ENCODE measurements at regions not wholly inside any gene's neighbourhood (a gene's known extent, or its start where the extent isn't known, plus 50 kb on each side); places are given as distances from the start of the nearest gene placed in this dataset.

DNA sequence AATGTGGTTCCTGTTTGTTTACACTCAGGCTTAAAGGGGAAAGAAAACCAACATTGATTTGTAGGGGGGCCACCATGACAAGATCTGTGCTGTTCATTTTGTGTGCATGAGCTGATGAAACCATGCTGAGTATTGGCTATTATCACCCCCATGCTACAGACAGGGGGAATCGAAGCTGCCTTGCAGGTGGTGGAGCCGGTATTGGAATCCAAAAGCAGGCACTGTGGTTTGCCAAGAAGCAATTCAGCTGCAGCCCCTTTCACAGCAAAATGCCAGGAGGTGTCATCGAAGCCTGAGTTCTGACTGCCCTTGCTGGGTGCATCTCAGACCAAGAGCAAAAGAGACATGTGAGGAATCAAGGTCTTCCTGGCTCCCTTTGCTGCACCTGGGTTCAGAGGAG is 221.9 kb downstream of the UXS1 start:
- H3K4me1 ChIP-seq (ENCODE audit: control insufficient read depth, insufficient read depth, low read length): peaks cover 9% of the 10 kb centered on the region
- no peak overlapping the region for H3K4me3 ChIP-seq (ENCODE audit: low read length)
- DNase-seq: no peak
- no peaks in the 10 kb centered on the region for H3K27me3 ChIP-seq (ENCODE audit: control insufficient read depth, insufficient read depth, low read length)
- H3K9me3 ChIP-seq (ENCODE audit: control insufficient read depth, low read depth, low read length): peaks cover 12% of the 10 kb centered on the region
- WGBS (ENCODE audit: insufficient coverage, low lambda C conversion rate): no CpG with 5 or more reads among the region's 3 CpGs
- no peak overlapping the region for H3K27ac ChIP-seq (ENCODE audit: low read length)
- H3K36me3 ChIP-seq (ENCODE audit: control insufficient read depth, insufficient read depth, low read length): no peaks in the 10 kb centered on the region

GRCh38 chr2:105969552-105969951 is 224.5 kb downstream of the UXS1 start:
- peaks cover 9% of the 10 kb centered on the region for H3K4me1 ChIP-seq (ENCODE audit: control insufficient read depth, insufficient read depth, low read length)
- DNase-seq: peak in 1 of 2 donors; percentile 11
- H3K27me3 ChIP-seq (ENCODE audit: control insufficient read depth, insufficient read depth, low read length): no peaks in the 10 kb centered on the region
- H3K9me3 ChIP-seq (ENCODE audit: control insufficient read depth, low read depth, low read length): peaks cover 4% of the 10 kb centered on the region
- H3K4me3 ChIP-seq (ENCODE audit: low read length): no peak overlapping the region
- no CpG with 5 or more reads among the region's 7 CpGs for WGBS (ENCODE audit: insufficient coverage, low lambda C conversion rate)
- H3K27ac ChIP-seq (ENCODE audit: low read length): no peak overlapping the region
- no peaks in the 10 kb centered on the region for H3K36me3 ChIP-seq (ENCODE audit: control insufficient read depth, insufficient read depth, low read length)

- DNase-seq: no peak
- 100% methylated on average over 1 of the region's 6 CpGs for WGBS (ENCODE audit: insufficient coverage, low lambda C conversion rate)
- Histone ChIP-seq H3K27ac (ENCODE audit: low read length) (no peak overlapping the region), H3K4me3 (ENCODE audit: low read length) (no peak overlapping the region), H3K9me3 (ENCODE audit: control insufficient read depth, low read depth, low read length) (no peaks in the 10 kb centered on the region), H3K27me3 (ENCODE audit: control insufficient read depth, insufficient read depth, low read length) (no peaks in the 10 kb centered on the region), H3K4me1 (ENCODE audit: control insufficient read depth, insufficient read depth, low read length) (no peaks in the 10 kb centered on the region), H3K36me3 (ENCODE audit: control insufficient read depth, insufficient read depth, low read length) (no peaks in the 10 kb centered on the region)
These were observed 217.5 kb downstream of the NCK2 start for GRCh38 chr2:105962221-105962620.

DNA sequence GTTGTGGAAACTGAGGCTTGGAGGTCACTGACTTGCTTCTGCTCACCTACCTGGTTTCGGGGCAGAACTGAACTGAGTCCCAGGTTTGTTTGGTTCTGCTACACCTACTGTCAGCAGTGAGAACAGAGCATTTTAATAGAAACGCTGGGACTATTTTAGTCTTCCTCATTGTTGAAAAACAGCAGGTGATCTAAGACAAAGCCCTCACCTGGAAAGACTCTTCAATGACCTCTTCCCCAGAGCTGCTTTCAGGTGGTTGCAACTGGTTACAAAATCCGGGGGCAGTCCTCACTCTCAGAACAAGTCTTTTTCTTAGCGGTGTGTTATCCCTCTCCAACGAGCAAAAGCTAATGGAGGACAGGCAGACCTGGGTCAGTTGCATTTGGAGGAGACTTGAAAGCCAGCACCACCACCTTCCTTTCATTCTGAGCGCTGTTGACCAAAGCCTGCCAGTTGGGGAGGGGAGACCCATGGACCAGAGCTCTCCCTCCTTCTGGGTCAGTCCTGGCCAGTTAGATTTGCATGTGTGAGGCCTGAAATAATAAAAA is 217.0 kb downstream of the NCK2 start:
- Histone ChIP-seq H3K27ac (ENCODE audit: low read length) (no peak overlapping the region), H3K9me3 (ENCODE audit: control insufficient read depth, low read depth, low read length) (no peaks in the 10 kb centered on the region), H3K4me1 (ENCODE audit: control insufficient read depth, insufficient read depth, low read length) (no peaks in the 10 kb centered on the region), H3K4me3 (ENCODE audit: low read length) (no peak overlapping the region), H3K27me3 (ENCODE audit: control insufficient read depth, insufficient read depth, low read length) (no peaks in the 10 kb centered on the region), H3K36me3 (ENCODE audit: control insufficient read depth, insufficient read depth, low read length) (no peaks in the 10 kb centered on the region)
- 100% methylated on average over 1 of the region's 6 CpGs for WGBS (ENCODE audit: insufficient coverage, low lambda C conversion rate)
- no peak for DNase-seq

GRCh38 chr2:105959357-105959756 is 214.6 kb downstream of the NCK2 start:
- Histone ChIP-seq H3K36me3 (ENCODE audit: control insufficient read depth, insufficient read depth, low read length) (no peaks in the 10 kb centered on the region), H3K4me3 (ENCODE audit: low read length) (no peak overlapping the region)
- WGBS (ENCODE audit: insufficient coverage, low lambda C conversion rate): 57% methylated on average over 1 of the region's 4 CpGs

GRCh38 chr2:105954891-105955290 is 210.2 kb downstream of the NCK2 start:
- no peak for DNase-seq
- H3K27ac ChIP-seq (ENCODE audit: low read length): no peak overlapping the region
- H3K27me3 ChIP-seq (ENCODE audit: control insufficient read depth, insufficient read depth, low read length): no peaks in the 10 kb centered on the region
- no peaks in the 10 kb centered on the region for H3K36me3 ChIP-seq (ENCODE audit: control insufficient read depth, insufficient read depth, low read length)
- no peaks in the 10 kb centered on the region for H3K9me3 ChIP-seq (ENCODE audit: control insufficient read depth, low read depth, low read length)
- H3K4me3 ChIP-seq (ENCODE audit: low read length): no peak overlapping the region
- no CpG with 5 or more reads among the region's 3 CpGs for WGBS (ENCODE audit: insufficient coverage, low lambda C conversion rate)
- H3K4me1 ChIP-seq (ENCODE audit: control insufficient read depth, insufficient read depth, low read length): no peaks in the 10 kb centered on the region

More at GRCh38 chr2:105959357-105959756, 214.6 kb downstream of the NCK2 start:
- Histone ChIP-seq H3K27ac (ENCODE audit: low read length) (no peak overlapping the region), H3K9me3 (ENCODE audit: control insufficient read depth, low read depth, low read length) (no peaks in the 10 kb centered on the region), H3K27me3 (ENCODE audit: control insufficient read depth, insufficient read depth, low read length) (no peaks in the 10 kb centered on the region), H3K4me1 (ENCODE audit: control insufficient read depth, insufficient read depth, low read length) (no peaks in the 10 kb centered on the region)
- DNase-seq: no peak

DNA sequence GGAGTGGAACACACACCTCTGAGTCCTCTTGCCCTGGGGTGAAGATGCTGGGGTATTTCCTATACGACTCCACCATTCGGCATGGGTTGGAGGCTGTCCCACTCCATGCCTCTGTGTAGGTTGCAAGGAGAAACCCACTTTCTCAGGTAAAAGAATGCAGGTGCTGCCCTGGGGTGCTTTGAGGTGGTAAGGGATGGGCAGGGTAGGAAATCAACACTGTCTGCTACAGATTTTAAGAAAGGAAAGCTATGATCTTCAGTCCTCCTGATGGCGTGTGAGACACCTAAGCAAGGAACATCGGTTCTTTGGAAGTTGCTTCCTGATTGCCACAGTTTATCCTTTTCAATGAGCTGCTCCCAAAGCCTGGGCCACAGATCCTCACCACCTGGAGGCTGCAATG is 209.2 kb downstream of the NCK2 start:
- no CpG with 5 or more reads among the region's 4 CpGs for WGBS (ENCODE audit: insufficient coverage, low lambda C conversion rate)
- DNase-seq: no peak
- Histone ChIP-seq H3K27me3 (ENCODE audit: control insufficient read depth, insufficient read depth, low read length) (no peaks in the 10 kb centered on the region), H3K4me3 (ENCODE audit: low read length) (no peak overlapping the region), H3K4me1 (ENCODE audit: control insufficient read depth, insufficient read depth, low read length) (no peaks in the 10 kb centered on the region), H3K36me3 (ENCODE audit: control insufficient read depth, insufficient read depth, low read length) (no peaks in the 10 kb centered on the region), H3K9me3 (ENCODE audit: control insufficient read depth, low read depth, low read length) (no peaks in the 10 kb centered on the region), H3K27ac (ENCODE audit: low read length) (no peak overlapping the region)

- DNase-seq: no peak
- Histone ChIP-seq H3K4me1 (ENCODE audit: control insufficient read depth, insufficient read depth, low read length) (no peaks in the 10 kb centered on the region), H3K9me3 (ENCODE audit: control insufficient read depth, low read depth, low read length) (no peaks in the 10 kb centered on the region), H3K36me3 (ENCODE audit: control insufficient read depth, insufficient read depth, low read length) (no peaks in the 10 kb centered on the region), H3K27me3 (ENCODE audit: control insufficient read depth, insufficient read depth, low read length) (no peaks in the 10 kb centered on the region), H3K4me3 (ENCODE audit: low read length) (no peak overlapping the region), H3K27ac (ENCODE audit: low read length) (no peak overlapping the region)
- WGBS (ENCODE audit: insufficient coverage, low lambda C conversion rate): no CpG with 5 or more reads among the region's 1 CpG
These were observed 207.4 kb downstream of the NCK2 start for GRCh38 chr2:105952131-105952530.

- H3K27me3 ChIP-seq (ENCODE audit: control insufficient read depth, insufficient read depth, low read length): no peaks in the 10 kb centered on the region
- DNase-seq: no peak
- H3K36me3 ChIP-seq (ENCODE audit: control insufficient read depth, insufficient read depth, low read length): no peaks in the 10 kb centered on the region
- H3K4me1 ChIP-seq (ENCODE audit: control insufficient read depth, insufficient read depth, low read length): no peaks in the 10 kb centered on the region
- no peaks in the 10 kb centered on the region for H3K9me3 ChIP-seq (ENCODE audit: control insufficient read depth, low read depth, low read length)
- H3K27ac ChIP-seq (ENCODE audit: low read length): no peak overlapping the region
- H3K4me3 ChIP-seq (ENCODE audit: low read length): no peak overlapping the region
- 100% methylated on average over 1 of the region's 3 CpGs for WGBS (ENCODE audit: insufficient coverage, low lambda C conversion rate)
These were observed 206.6 kb downstream of the NCK2 start for GRCh38 chr2:105951384-105951694.

DNA sequence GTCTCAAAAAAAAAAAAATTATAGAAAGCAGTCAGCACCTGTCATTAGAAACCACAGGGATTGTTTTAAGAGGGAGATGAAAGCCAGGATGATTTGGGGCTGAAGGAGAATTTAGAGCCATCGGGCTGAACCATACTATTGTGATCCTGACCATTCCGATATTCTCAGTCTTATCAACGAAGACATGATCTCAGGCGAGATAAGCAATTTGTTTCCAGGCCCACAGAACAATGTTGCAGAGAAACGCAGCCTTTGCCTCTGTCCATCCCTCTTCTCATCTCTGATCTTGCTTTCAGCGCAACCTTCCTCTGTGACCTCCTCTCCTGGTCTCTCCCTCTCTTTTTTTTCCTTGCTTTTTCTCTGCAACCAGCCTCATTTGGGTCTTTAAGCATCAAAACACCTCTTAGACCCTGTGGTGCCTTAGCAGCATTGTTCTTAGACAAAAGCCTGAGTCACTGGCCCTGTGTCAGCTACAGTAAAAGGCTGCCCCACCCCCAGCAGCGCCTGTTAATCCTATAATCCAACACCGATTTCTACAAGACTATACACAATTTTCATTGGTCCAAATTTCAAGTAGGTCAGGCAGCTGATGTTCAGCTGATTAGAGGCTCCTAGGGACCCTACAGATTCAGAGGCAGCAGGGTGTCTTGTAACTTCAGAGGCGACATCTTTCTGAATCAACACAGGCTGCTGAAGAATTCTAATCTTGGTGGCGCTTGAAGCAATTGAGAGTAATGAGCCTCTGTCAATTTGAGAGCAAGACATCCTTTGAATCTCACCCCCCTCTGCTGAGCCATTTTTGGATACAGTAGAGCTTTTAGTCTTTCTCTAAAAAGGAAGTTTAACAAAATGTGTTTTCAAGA is 206.0 kb downstream of the NCK2 start:
- DNase-seq: no peak
- no peaks in the 10 kb centered on the region for H3K4me1 ChIP-seq (ENCODE audit: control insufficient read depth, insufficient read depth, low read length)

GRCh38 chr2:105943977-105944376 is 199.3 kb downstream of the NCK2 start:
- Histone ChIP-seq H3K9me3 (ENCODE audit: control insufficient read depth, low read depth, low read length) (peaks cover 4% of the 10 kb centered on the region), H3K27ac (ENCODE audit: low read length) (no peak overlapping the region), H3K4me1 (ENCODE audit: control insufficient read depth, insufficient read depth, low read length) (no peaks in the 10 kb centered on the region), H3K36me3 (ENCODE audit: control insufficient read depth, insufficient read depth, low read length) (no peaks in the 10 kb centered on the region), H3K27me3 (ENCODE audit: control insufficient read depth, insufficient read depth, low read length) (no peaks in the 10 kb centered on the region), H3K4me3 (ENCODE audit: low read length) (no peak overlapping the region)
- 93% methylated on average over 4 of the region's 20 CpGs for WGBS (ENCODE audit: insufficient coverage, low lambda C conversion rate)
- no peak for DNase-seq

More for the DNA sequence above, 206.0 kb downstream of the NCK2 start:
- WGBS (ENCODE audit: insufficient coverage, low lambda C conversion rate): 40% methylated on average over 1 of the region's 10 CpGs
- Histone ChIP-seq H3K27me3 (ENCODE audit: control insufficient read depth, insufficient read depth, low read length) (no peaks in the 10 kb centered on the region), H3K4me3 (ENCODE audit: low read length) (no peak overlapping the region), H3K36me3 (ENCODE audit: control insufficient read depth, insufficient read depth, low read length) (no peaks in the 10 kb centered on the region), H3K9me3 (ENCODE audit: control insufficient read depth, low read depth, low read length) (no peaks in the 10 kb centered on the region), H3K27ac (ENCODE audit: low read length) (no peak overlapping the region)

All from large intestine (tissue), 3 donors.